ENCODE measurements at regions not wholly inside any gene's neighbourhood (a gene's known extent, or its start where the extent isn't known, plus 50 kb on each side); places are given as distances from the start of the nearest gene placed in this dataset.

DNA sequence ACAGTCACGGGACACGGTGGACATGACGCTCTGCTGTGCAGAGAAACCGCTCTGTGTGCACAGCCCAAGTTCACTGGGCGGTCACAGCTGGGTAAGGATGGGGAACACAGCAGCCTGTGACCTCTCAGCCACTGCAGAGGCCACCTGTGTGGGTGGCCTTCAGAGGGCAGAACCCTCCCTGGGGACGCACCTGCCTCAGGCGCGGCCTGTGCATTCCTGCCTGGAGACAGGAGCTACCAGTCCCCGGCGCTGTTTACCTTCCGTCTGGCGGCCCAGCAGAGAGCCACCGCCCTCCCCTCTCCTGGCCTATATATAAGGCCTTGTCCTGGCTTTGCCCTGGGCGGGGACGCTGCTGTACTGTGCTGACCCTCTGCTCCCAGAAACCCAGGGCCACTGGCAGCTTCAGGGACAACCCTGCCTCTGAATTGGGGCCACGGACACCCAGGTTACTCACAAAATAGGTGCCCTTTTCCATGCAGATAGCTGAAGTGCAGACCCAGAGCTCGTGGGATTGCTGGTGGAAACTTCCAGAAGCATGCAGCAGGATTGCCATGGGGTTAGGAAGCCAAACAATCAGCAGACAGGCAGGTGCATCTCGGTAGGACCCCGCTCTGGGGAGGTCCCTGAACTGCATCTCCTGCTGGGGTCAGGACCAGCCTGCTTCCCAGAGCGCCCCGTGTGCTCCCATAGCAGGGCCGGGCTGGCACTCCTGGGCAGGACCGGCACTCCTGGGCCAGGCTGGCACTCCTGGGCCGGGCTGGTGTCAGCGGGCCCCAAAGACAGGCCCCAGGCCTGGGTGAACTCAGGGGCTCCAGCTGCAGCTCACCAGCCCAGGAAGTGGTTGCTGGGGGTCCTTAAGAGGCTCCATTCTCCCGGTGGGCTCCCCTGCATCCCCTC lies 83.6 kb downstream of the SIK1 start:
- TF ChIP-seq, protein P1, sequence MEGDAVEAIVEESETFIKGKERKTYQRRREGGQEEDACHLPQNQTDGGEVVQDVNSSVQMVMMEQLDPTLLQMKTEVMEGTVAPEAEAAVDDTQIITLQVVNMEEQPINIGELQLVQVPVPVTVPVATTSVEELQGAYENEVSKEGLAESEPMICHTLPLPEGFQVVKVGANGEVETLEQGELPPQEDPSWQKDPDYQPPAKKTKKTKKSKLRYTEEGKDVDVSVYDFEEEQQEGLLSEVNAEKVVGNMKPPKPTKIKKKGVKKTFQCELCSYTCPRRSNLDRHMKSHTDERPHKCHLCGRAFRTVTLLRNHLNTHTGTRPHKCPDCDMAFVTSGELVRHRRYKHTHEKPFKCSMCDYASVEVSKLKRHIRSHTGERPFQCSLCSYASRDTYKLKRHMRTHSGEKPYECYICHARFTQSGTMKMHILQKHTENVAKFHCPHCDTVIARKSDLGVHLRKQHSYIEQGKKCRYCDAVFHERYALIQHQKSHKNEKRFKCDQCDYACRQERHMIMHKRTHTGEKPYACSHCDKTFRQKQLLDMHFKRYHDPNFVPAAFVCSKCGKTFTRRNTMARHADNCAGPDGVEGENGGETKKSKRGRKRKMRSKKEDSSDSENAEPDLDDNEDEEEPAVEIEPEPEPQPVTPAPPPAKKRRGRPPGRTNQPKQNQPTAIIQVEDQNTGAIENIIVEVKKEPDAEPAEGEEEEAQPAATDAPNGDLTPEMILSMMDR (IDR thresholded peaks at IDR 0.05; ENCODE audit: insufficient read depth, low read length, severe bottlenecking): peak; percentile 13
- DNase-seq (ENCODE audit: low read depth) (peak; percentile 44), FAIRE-seq (no peak)
- Histone ChIP-seq H3K36me3 (ENCODE audit: control insufficient read depth, insufficient read depth, low read length) (no peaks in the 10 kb centered on the region), H3K27me3 (ENCODE audit: control insufficient read depth, insufficient read depth, low read length) (no peaks in the 10 kb centered on the region), H3K4me3 (ENCODE audit: low read depth, low read length) (no peak overlapping the region)

DNA sequence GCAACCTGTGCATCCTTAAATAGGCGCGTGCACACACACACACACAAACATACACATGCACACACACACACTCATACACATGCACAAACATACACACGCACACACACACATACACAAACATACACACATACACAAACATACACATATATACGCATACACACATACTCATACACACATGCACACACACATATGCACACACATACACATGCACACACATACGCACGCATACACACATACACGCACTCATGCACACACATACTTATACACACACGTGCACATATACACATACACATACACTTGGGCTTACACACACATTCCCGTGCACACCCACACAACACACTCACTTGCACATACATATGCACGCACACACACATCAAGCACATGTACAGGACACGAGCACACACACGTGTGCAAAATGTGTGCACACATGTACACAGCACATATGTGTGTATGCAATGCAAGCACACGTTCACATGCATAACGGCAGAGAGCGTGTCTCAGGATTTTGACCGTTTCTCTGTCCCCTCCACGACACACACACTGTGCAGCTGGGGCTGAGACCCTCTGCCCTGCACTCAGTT lies 84.5 kb downstream of the SIK1 start:
- H3K36me3 ChIP-seq (ENCODE audit: control insufficient read depth, insufficient read depth, low read length): no peaks in the 10 kb centered on the region
- no peaks in the 10 kb centered on the region for H3K27me3 ChIP-seq (ENCODE audit: control insufficient read depth, insufficient read depth, low read length)
- no peak for DNase-seq (ENCODE audit: low read depth)
- H3K4me3 ChIP-seq (ENCODE audit: low read depth, low read length): no peak overlapping the region
- FAIRE-seq: peak; percentile 93
- TF ChIP-seq, protein P1 (IDR thresholded peaks at IDR 0.05; ENCODE audit: insufficient read depth, low read length, severe bottlenecking): no peak

DNA sequence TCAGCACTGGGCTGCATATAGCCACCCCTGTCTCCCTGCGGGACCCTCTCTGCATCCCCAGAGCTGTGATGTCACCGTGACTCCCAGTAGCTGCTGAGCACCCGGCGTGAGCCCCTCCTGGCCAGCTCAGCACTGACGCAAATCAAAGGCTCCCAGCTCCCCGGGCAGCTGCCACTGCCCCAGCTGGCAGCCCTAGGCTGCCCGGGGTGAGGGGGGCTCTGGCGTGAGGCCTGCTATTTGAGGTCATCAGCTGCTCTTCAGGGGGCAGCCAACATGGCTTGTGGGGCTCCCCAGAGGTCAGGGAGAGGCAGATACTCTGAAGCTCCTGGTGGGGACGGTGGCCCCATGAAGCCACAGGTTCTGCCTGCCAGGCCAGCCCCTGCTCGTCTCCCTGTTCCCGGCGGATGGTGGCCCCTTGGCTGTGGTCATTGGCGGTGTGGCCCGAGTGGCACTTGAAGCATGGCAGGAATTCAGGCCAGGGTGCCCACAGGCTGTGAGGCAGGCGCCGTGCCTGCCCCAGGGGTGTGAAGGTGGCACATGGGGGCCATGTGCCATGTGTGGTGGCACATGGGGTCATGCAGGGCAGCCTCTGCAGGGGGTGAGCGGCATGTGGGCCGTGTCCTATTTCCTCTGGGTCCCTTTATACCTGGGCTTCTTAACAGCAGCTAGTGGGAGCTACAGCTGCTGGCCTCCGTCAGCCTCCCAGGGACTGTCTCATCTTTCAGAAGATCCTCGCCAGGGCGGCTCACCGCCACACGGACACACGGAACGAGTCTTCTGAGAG lies 85.4 kb downstream of the SIK1 start:
- DNase-seq (ENCODE audit: low read depth): peak; percentile 35
- no peak for FAIRE-seq
- TF ChIP-seq, protein P1 (IDR thresholded peaks at IDR 0.05; ENCODE audit: insufficient read depth, low read length, severe bottlenecking): no peak

DNA sequence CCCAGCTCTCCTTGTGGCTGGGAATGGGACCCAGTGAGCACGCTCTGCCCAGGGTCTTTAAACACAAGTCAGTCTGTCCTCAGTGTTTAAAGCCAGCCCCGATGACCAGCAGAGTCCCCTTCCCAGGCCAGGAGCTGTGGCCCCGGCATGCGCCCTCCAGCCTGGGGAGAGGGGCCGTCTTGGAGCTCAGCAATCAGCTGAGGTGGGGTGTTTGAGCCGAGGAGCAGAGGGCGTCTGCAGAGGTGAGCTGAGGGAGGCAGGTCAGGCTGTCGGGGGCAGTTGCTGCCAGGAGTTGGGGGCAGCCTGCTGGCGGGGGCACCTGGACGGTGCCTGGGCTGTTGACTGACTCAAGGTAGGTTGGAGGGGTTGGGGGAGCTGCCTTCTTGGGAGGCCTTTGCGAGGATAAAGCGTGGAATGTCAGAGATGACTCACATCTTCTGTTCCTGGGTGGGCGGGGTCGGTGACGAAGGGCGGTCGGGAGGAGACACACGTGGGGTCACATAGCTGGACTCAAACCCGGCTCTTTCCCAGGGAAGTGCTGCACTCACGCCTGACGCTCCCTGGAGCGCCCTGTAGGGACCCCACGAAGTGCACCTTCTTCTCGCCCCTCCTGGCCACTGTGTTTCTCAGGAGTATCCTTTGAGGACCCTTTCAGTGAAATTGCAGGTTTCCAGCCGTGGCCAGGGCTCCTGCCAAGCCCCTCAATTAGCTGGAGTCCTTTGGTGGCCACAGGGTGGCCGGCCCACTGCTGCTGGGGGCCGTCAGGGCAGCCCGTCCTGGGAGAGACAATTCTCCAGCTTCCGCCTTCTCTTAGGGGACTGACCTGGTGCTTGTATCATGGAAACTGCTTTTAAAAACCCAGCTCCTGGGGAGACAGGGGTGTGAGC lies 86.2 kb downstream of the SIK1 start:
- Histone ChIP-seq H3K27me3 (ENCODE audit: control insufficient read depth, insufficient read depth, low read length) (no peaks in the 10 kb centered on the region), H3K36me3 (ENCODE audit: control insufficient read depth, insufficient read depth, low read length) (no peaks in the 10 kb centered on the region), H3K4me3 (ENCODE audit: low read depth, low read length) (no peak overlapping the region)
- TF ChIP-seq, protein P1 (IDR thresholded peaks at IDR 0.05; ENCODE audit: insufficient read depth, low read length, severe bottlenecking): no peak
- FAIRE-seq: no peak
- DNase-seq (ENCODE audit: low read depth): peak; percentile 85

More for the DNA sequence above, 85.4 kb downstream of the SIK1 start:
- Histone ChIP-seq H3K4me3 (ENCODE audit: low read depth, low read length) (no peak overlapping the region), H3K27me3 (ENCODE audit: control insufficient read depth, insufficient read depth, low read length) (no peaks in the 10 kb centered on the region), H3K36me3 (ENCODE audit: control insufficient read depth, insufficient read depth, low read length) (no peaks in the 10 kb centered on the region)

DNA sequence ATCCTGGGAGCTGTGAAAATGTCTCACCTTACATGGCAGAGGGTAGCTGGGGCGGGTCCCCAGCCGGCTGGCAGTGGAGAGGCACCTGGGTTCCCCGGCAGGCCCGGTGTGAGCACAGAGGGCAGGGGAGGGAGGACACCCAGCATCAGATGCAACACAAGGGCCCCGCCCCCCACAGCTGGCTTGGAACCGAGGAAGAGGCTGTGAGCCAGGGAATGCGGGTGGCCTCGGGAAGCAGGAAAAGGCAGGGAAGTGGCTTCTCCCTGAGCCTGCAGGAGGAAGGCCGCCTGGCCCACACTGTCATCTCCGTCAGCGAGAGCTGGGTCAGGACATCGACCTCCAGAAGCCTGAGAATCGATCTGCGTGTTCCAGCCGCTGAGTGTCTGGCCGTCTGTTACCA lies 87.3 kb downstream of the SIK1 start:
- no peak for FAIRE-seq
- no peaks in the 10 kb centered on the region for H3K27me3 ChIP-seq (ENCODE audit: control insufficient read depth, insufficient read depth, low read length)
- no peak overlapping the region for H3K4me3 ChIP-seq (ENCODE audit: low read depth, low read length)
- no peaks in the 10 kb centered on the region for H3K36me3 ChIP-seq (ENCODE audit: control insufficient read depth, insufficient read depth, low read length)
- TF ChIP-seq, protein P1 (IDR thresholded peaks at IDR 0.05; ENCODE audit: insufficient read depth, low read length, severe bottlenecking): no peak
- DNase-seq (ENCODE audit: low read depth): no peak

Data from bronchial epithelial cell (primary cell).